ENCODE measurements at regions not wholly inside any gene's neighbourhood (a gene's known extent, or its start where the extent isn't known, plus 50 kb on each side); places are given as distances from the start of the nearest gene placed in this dataset.
"Not testable (repeated sequence)": the region's sequence is repeated elsewhere in the genome, so short reads cannot be mapped to it uniquely, and the experiment has no call there.

DNA sequence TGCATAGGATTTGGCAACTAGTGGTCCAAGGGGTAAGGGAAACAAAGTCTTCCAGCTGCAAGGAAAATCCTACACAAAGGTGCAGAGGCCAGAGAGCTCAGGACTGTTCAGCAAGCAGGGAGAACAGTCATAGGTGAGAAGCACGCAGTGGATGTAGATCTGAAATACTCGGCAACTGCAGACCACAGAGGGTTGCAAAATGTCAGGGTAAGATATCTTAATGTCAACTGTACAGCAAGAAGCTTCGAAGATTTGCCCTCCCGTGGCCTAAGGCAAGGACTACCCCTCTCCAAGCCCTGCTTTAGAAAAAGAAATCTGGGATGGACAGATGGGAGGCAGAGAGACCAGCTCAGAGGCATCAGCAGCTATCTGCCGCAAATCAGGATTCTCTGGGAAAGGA is 153.4 kb upstream of the IRF2BP2 start:
- TF ChIP-seq SIN3A (IDR thresholded peaks at IDR 0.05; ENCODE audit: low read depth) (no peak), POLR2A (IDR thresholded peaks at IDR 0.05; ENCODE audit: borderline replicate concordance, extremely low read depth, insufficient read depth, insufficient read length) (no peak), ZFX (IDR thresholded peaks at IDR 0.05) (no peak), EZH2 (IDR thresholded peaks at IDR 0.05) (no peak), CEBPB (IDR thresholded peaks at IDR 0.05; ENCODE audit: low read depth) (no peak), EZH2phosphoT487 (IDR thresholded peaks at IDR 0.05; ENCODE audit: borderline replicate concordance) (no peak), EGR1 (IDR thresholded peaks at IDR 0.05; ENCODE audit: low read depth) (no peak), CBX3 (IDR thresholded peaks at IDR 0.05; ENCODE audit: low read depth) (no peak), CTCF (IDR thresholded peaks at IDR 0.05 in 2 of 3, conservative IDR thresholded peaks at IDR 0.05 in 1 of 3; ENCODE audit: borderline replicate concordance in 1 of 3, insufficient read depth in 1 of 3, low read depth in 2 of 3, low read length in 2 of 3) (no peak), SRF (IDR thresholded peaks at IDR 0.05; ENCODE audit: low read depth) (no peak), YY1 (IDR thresholded peaks at IDR 0.05; ENCODE audit: extremely low read depth, insufficient replicate concordance, low read depth, low read length) (no peak), TCF7L2 (IDR thresholded peaks at IDR 0.05; ENCODE audit: borderline replicate concordance, extremely low read depth, insufficient read depth, insufficient read length) (no peak), ATF3 (IDR thresholded peaks at IDR 0.05) (no peak), FOSL1 (IDR thresholded peaks at IDR 0.05; ENCODE audit: low read depth) (no peak), POLR2AphosphoS5 (IDR thresholded peaks at IDR 0.05; ENCODE audit: low read depth, low read length) (no peak), ELF1 (IDR thresholded peaks at IDR 0.05; ENCODE audit: borderline replicate concordance, low read depth) (no peak), JUND (IDR thresholded peaks at IDR 0.05) (no peak), SP1 (IDR thresholded peaks at IDR 0.05; ENCODE audit: low read depth) (no peak), RAD21 (IDR thresholded peaks at IDR 0.05; ENCODE audit: low read depth) (no peak)
- TF ChIP-seq, protein P1, sequence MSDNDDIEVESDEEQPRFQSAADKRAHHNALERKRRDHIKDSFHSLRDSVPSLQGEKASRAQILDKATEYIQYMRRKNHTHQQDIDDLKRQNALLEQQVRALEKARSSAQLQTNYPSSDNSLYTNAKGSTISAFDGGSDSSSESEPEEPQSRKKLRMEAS (IDR thresholded peaks at IDR 0.05) = no peak

GRCh38 chr1:234762127-234762526 is 152.1 kb upstream of the IRF2BP2 start:
- H3K9me3 ChIP-seq (ENCODE audit: control insufficient read depth in 1 of 2, insufficient read depth in 1 of 2, low read depth in 1 of 2, low read length in 2 of 2); H2AFZ ChIP-seq (ENCODE audit: low read depth, low read length, poor library complexity, severe bottlenecking); BruUV-seq (replicated peaks); CTCF ChIA-PET; H3K4me3 ChIP-seq (replicated peaks in 1 of 2; ENCODE audit: low read depth in 1 of 2, low read length in 2 of 2); ATAC-seq; H3K27ac ChIP-seq (ENCODE audit: low read depth, low read length); H3K4me1 ChIP-seq (ENCODE audit: control insufficient read depth in 1 of 2, insufficient read depth in 2 of 2, low read length in 2 of 2); H3K9ac ChIP-seq (ENCODE audit: low read length); RAD21 ChIA-PET (ENCODE audit: low non-redundant PET in 1 of 2, low total read pairs in 2 of 2, uncharacterized antibody in 2 of 2, unreplicated experiment in 2 of 2); H4K20me1 ChIP-seq (ENCODE audit: insufficient read depth); H3K9me2 ChIP-seq (ENCODE audit: insufficient read depth); DNase-seq (ENCODE audit: low read depth, low spot score); H3K4me2 ChIP-seq (ENCODE audit: low read length); H3K36me3 ChIP-seq (ENCODE audit: control insufficient read depth in 1 of 2, insufficient read depth in 2 of 2, low read length in 2 of 2); H3K79me2 ChIP-seq (ENCODE audit: insufficient read depth, low read length); H3K27me3 ChIP-seq (ENCODE audit: insufficient read depth, low read length); POLR2A ChIA-PET; intact Hi-C loops (cut with micrococcal nuclease): not testable (repeated sequence)

More for the DNA sequence above, 153.4 kb upstream of the IRF2BP2 start:
- Histone ChIP-seq H3K9me2 (ENCODE audit: insufficient read depth) (no peaks in the 10 kb centered on the region), H3K4me1 (ENCODE audit: control insufficient read depth in 1 of 2, insufficient read depth in 2 of 2, low read length in 2 of 2) (peaks cover 0 to 8% of the 10 kb centered on the region in 2 experiments; a peak in 2 of 4 replicates), H3K27me3 (ENCODE audit: insufficient read depth, low read length) (peaks cover 14% of the 10 kb centered on the region; the same call in 1 of the 2 replicates), H3K27ac (ENCODE audit: low read depth, low read length) (no peak overlapping the region), H3K79me2 (ENCODE audit: insufficient read depth, low read length) (no peaks in the 10 kb centered on the region), H4K20me1 (ENCODE audit: insufficient read depth) (no peaks in the 10 kb centered on the region), H3K4me2 (ENCODE audit: low read length) (no peak overlapping the region), H3K4me3 (replicated peaks in 1 of 2; ENCODE audit: low read depth in 1 of 2, low read length in 2 of 2) (no peak overlapping the region), H2AFZ (ENCODE audit: low read depth, low read length, poor library complexity, severe bottlenecking) (no peak overlapping the region), H3K9ac (ENCODE audit: low read length) (no peak overlapping the region), H3K36me3 (ENCODE audit: control insufficient read depth in 1 of 2, insufficient read depth in 2 of 2, low read length in 2 of 2) (no peaks in the 10 kb centered on the region), H3K9me3 (ENCODE audit: control insufficient read depth in 1 of 2, insufficient read depth in 1 of 2, low read depth in 1 of 2, low read length in 2 of 2) (no peaks in the 10 kb centered on the region)
- RAD21 ChIA-PET (ENCODE audit: low non-redundant PET in 1 of 2, low total read pairs in 2 of 2, uncharacterized antibody in 2 of 2, unreplicated experiment in 2 of 2) = interaction anchor here in 1 of 2 experiments (0.7 kb wide), 1 partner anchor 10 kb away, joined by 7 read pairs; no protein-coding TSS in a partner anchor
- BruUV-seq (replicated peaks) = no TSS peak
- ATAC-seq (no peak), DNase-seq (ENCODE audit: low read depth, low spot score) (no peak)
- POLR2A ChIA-PET = interaction anchor here (0.6 kb wide), 1 partner anchor 219 kb away, joined by 5 read pairs; no protein-coding TSS in a partner anchor
- intact Hi-C loops (cut with micrococcal nuclease) = no loop called here
- CTCF ChIA-PET = no interaction called here
